ENCODE measurements at regions not wholly inside any gene's neighbourhood (a gene's known extent, or its start where the extent isn't known, plus 50 kb on each side); places are given as distances from the start of the nearest gene placed in this dataset.

DNA sequence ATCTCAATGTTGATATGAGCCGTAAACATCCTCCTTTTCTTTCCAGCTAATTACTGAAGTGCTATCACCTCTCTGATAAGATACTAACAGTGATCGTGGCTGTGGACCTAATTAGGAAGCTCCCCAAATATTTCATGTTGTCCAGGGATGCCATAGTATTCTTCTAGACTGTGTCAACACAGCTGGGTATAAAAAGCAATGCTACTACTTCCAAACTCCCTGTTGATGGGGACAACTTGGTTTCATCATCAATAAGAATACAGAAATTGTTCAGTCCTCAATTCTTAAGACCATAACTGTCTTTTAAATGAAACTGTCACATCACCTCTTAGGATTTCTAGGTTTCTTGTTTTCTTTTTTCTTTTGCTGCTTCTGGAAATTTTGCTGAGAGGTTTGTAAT is 530.6 kb downstream of the TOX3 start:
- TF ChIP-seq RAD21 (IDR thresholded peaks at IDR 0.05; ENCODE audit: low read depth) (no peak), EZH2 (IDR thresholded peaks at IDR 0.05) (no peak), CEBPB (IDR thresholded peaks at IDR 0.05; ENCODE audit: low read depth) (no peak), POLR2AphosphoS5 (IDR thresholded peaks at IDR 0.05; ENCODE audit: low read depth, low read length) (no peak)
- TF ChIP-seq, protein P1, sequence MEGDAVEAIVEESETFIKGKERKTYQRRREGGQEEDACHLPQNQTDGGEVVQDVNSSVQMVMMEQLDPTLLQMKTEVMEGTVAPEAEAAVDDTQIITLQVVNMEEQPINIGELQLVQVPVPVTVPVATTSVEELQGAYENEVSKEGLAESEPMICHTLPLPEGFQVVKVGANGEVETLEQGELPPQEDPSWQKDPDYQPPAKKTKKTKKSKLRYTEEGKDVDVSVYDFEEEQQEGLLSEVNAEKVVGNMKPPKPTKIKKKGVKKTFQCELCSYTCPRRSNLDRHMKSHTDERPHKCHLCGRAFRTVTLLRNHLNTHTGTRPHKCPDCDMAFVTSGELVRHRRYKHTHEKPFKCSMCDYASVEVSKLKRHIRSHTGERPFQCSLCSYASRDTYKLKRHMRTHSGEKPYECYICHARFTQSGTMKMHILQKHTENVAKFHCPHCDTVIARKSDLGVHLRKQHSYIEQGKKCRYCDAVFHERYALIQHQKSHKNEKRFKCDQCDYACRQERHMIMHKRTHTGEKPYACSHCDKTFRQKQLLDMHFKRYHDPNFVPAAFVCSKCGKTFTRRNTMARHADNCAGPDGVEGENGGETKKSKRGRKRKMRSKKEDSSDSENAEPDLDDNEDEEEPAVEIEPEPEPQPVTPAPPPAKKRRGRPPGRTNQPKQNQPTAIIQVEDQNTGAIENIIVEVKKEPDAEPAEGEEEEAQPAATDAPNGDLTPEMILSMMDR (IDR thresholded peaks at IDR 0.05 in 2 of 3, conservative IDR thresholded peaks at IDR 0.05 in 1 of 3; ENCODE audit: borderline replicate concordance in 1 of 3, insufficient read depth in 1 of 3, low read depth in 2 of 3, low read length in 2 of 3), result no peak
- TF ChIP-seq, protein P2, sequence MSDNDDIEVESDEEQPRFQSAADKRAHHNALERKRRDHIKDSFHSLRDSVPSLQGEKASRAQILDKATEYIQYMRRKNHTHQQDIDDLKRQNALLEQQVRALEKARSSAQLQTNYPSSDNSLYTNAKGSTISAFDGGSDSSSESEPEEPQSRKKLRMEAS (IDR thresholded peaks at IDR 0.05), result no peak
